ENCODE measurements at regions not wholly inside any gene's neighbourhood (a gene's known extent, or its start where the extent isn't known, plus 50 kb on each side); places are given as distances from the start of the nearest gene placed in this dataset.
"Not testable (repeated sequence)": the region's sequence is repeated elsewhere in the genome, so short reads cannot be mapped to it uniquely, and the experiment has no call there.

- no peak for DNase-seq (ENCODE audit: low read depth in 3 of 3, low spot score in 1 of 3)
Measured at GRCh38 chr7:12002428-12002827, 170.4 kb upstream of the THSD7A start.

GRCh38 chr7:12004581-12004980 lies 172.6 kb upstream of the THSD7A start:
- no peak for DNase-seq (ENCODE audit: low read depth in 3 of 3, low spot score in 1 of 3)

GRCh38 chr7:12007576-12007975 lies 175.6 kb upstream of the THSD7A start:
- DNase-seq (ENCODE audit: low read depth in 3 of 3, low spot score in 1 of 3): no peak

- no peak for DNase-seq (ENCODE audit: low read depth in 3 of 3, low spot score in 1 of 3)
Measured at GRCh38 chr7:12013983-12014382, 182.0 kb upstream of the THSD7A start.

- no peak for DNase-seq (ENCODE audit: low read depth in 3 of 3, low spot score in 1 of 3)
Measured at GRCh38 chr7:12016439-12016838, 184.4 kb upstream of the THSD7A start.

GRCh38 chr7:12017046-12017445 lies 185.0 kb upstream of the THSD7A start:
- DNase-seq (ENCODE audit: low read depth in 3 of 3, low spot score in 1 of 3): no peak

- not testable (repeated sequence) for DNase-seq (ENCODE audit: low read depth in 3 of 3, low spot score in 1 of 3)
Measured at GRCh38 chr7:12022011-12022410, 189.1 kb upstream of the TMEM106B start.

GRCh38 chr7:12025246-12025645 lies 185.8 kb upstream of the TMEM106B start:
- no peak for DNase-seq (ENCODE audit: low read depth in 3 of 3, low spot score in 1 of 3)

GRCh38 chr7:12028508-12028907 lies 182.6 kb upstream of the TMEM106B start:
- no peak for DNase-seq (ENCODE audit: low read depth in 3 of 3, low spot score in 1 of 3)

GRCh38 chr7:12030116-12030515 lies 181.0 kb upstream of the TMEM106B start:
- DNase-seq (ENCODE audit: low read depth in 3 of 3, low spot score in 1 of 3): no peak

GRCh38 chr7:12031186-12031585 lies 179.9 kb upstream of the TMEM106B start:
- DNase-seq (ENCODE audit: low read depth in 3 of 3, low spot score in 1 of 3): no peak

- DNase-seq (ENCODE audit: low read depth in 3 of 3, low spot score in 1 of 3): no peak
Measured at GRCh38 chr7:12031638-12032037, 179.5 kb upstream of the TMEM106B start.

GRCh38 chr7:12032146-12032545 lies 178.9 kb upstream of the TMEM106B start:
- no peak for DNase-seq (ENCODE audit: low read depth in 3 of 3, low spot score in 1 of 3)

- not testable (repeated sequence) for DNase-seq (ENCODE audit: low read depth in 3 of 3, low spot score in 1 of 3)
Measured at GRCh38 chr7:12043457-12043856, 167.6 kb upstream of the TMEM106B start.

GRCh38 chr7:12052211-12052610 lies 158.9 kb upstream of the TMEM106B start:
- no peak for DNase-seq (ENCODE audit: low read depth in 3 of 3, low spot score in 1 of 3)

- DNase-seq (ENCODE audit: low read depth in 3 of 3, low spot score in 1 of 3): no peak
Measured at GRCh38 chr7:12053561-12053960, 157.5 kb upstream of the TMEM106B start.

- no peak for DNase-seq (ENCODE audit: low read depth in 3 of 3, low spot score in 1 of 3)
Measured at GRCh38 chr7:12054830-12055229, 156.3 kb upstream of the TMEM106B start.

- DNase-seq (ENCODE audit: low read depth in 3 of 3, low spot score in 1 of 3): no peak
Measured at GRCh38 chr7:12056381-12056780, 154.7 kb upstream of the TMEM106B start.

GRCh38 chr7:12056977-12057376 lies 154.1 kb upstream of the TMEM106B start:
- DNase-seq (ENCODE audit: low read depth in 3 of 3, low spot score in 1 of 3): no peak

- no peak for DNase-seq (ENCODE audit: low read depth in 3 of 3, low spot score in 1 of 3)
Measured at GRCh38 chr7:12062062-12062461, 149.0 kb upstream of the TMEM106B start.

GRCh38 chr7:12064586-12065127 lies 146.4 kb upstream of the TMEM106B start:
- no peak for DNase-seq (ENCODE audit: low read depth in 3 of 3, low spot score in 1 of 3)

GRCh38 chr7:12066004-12066403 lies 145.1 kb upstream of the TMEM106B start:
- DNase-seq (ENCODE audit: low read depth in 3 of 3, low spot score in 1 of 3): no peak

- DNase-seq (ENCODE audit: low read depth in 3 of 3, low spot score in 1 of 3): no peak
Measured at GRCh38 chr7:12066521-12066920, 144.6 kb upstream of the TMEM106B start.

All from stimulated activated CD4-positive, alpha-beta T cell treated with anti-CD3 and anti-CD28 coated beads, TNF-alpha, amount 100 ng/mL, for 1 hour (primary cell).